K562 (cell line): ENCODE measurements at regions not wholly inside any gene's neighbourhood (a gene's known extent, or its start where the extent isn't known, plus 50 kb on each side); places are given as distances from the start of the nearest gene placed in this dataset.

Experiments used
- EP300 ChIP-seq: IDR thresholded peaks from 2 replicates; pipeline ENCODE4 v1.6.1; 2012; ENCODE audit warnings: low read length, improper control_type of control experiment
- NR2C1 ChIP-seq, 2 experiments: fragments of 450-650 bp; IDR thresholded peaks; 2 replicates each; pipeline ENCODE4 v1.6.1; 2017; ENCODE audit warnings: mild to moderate bottlenecking in 2 of 2, antibody characterized with exemption in 1 of 2, inconsistent platforms in 1 of 2, missing compliant biosample characterization in 1 of 2, missing genetic modification characterization in 1 of 2
- OTX1 ChIP-seq: fragments of 450-650 bp; formaldehyde crosslinking; IDR thresholded peaks from 2 replicates; pipeline ENCODE4 v1.4.0; 2022; ENCODE audit warnings: mild to moderate bottlenecking
- POLR2AphosphoS5 ChIP-seq: IDR thresholded peaks from 2 replicates; pipeline ENCODE4 v1.6.1; 2011; ENCODE audit warnings: mild to moderate bottlenecking, low read depth, low read length, moderate library complexity; ENCODE audit not compliant: control insufficient read depth, insufficient read depth
- SIN3A ChIP-seq, 2 experiments: fragments of 150-350 bp in 1 of 2; IDR thresholded peaks; 2 replicates each; pipeline ENCODE4 v1.6.1; 2011 to 2016; ENCODE audit warnings: borderline replicate concordance in 2 of 2, low read depth in 2 of 2, low read length in 2 of 2, mild to moderate bottlenecking in 2 of 2, moderate library complexity in 2 of 2; ENCODE audit not compliant: control insufficient read depth in 1 of 2
- ZSCAN32 ChIP-seq: fragments of 450-650 bp; formaldehyde crosslinking; IDR thresholded peaks from 2 replicates; pipeline ENCODE4 v1.4.0; 2020; ENCODE audit warnings: mild to moderate bottlenecking, moderate library complexity
- TF ChIP-seq, protein P1 (sequence below): fragments of 250-450 bp; sonication (Bioruptor Pico); IDR thresholded peaks from 2 replicates; pipeline ENCODE4 v1.5.0; 2021

DNA sequence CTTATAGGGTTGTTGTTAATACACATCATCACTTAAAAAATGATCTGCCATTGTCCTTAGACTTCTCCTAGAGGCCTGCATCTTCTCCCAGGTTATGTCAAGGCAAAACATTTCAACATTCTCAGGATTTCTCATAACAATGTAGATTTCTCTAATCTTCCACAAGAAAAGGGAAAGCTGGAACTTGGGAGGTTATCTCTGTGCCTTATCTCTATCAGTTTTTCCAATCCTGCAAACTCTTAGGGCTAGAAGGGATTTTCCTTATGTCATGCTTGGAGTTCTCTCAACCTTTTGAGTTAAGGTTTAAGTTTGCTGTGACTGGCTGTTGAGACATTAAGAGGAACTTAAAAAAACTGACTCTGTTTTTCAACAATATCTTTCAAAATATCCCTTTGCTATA, 300.6 kb upstream of the TFPI start:
- TF ChIP-seq OTX1 (CRISPR knock-in tag), result no peak
- TF ChIP-seq, protein P1, sequence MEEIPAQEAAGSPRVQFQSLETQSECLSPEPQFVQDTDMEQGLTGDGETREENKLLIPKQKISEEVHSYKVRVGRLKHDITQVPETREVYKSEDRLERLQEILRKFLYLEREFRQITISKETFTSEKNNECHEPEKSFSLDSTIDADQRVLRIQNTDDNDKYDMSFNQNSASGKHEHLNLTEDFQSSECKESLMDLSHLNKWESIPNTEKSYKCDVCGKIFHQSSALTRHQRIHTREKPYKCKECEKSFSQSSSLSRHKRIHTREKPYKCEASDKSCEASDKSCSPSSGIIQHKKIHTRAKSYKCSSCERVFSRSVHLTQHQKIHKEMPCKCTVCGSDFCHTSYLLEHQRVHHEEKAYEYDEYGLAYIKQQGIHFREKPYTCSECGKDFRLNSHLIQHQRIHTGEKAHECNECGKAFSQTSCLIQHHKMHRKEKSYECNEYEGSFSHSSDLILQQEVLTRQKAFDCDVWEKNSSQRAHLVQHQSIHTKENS, result no peak
- no peak for TF ChIP-seq EP300
- TF ChIP-seq NR2C1 (IDR thresholded peaks at IDR 0.05), result no peak
- TF ChIP-seq NR2C1 (tag; IDR thresholded peaks at IDR 0.05), result no peak
- TF ChIP-seq POLR2AphosphoS5, result no peak
- no peak for TF ChIP-seq SIN3A (IDR thresholded peaks at IDR 0.05; ENCODE audit: borderline replicate concordance in 2 of 2, control insufficient read depth in 1 of 2, low read depth in 2 of 2, low read length in 2 of 2)
- no peak for TF ChIP-seq ZSCAN32 (CRISPR knock-in tag)
